Panc1 (cell line): ENCODE measurements at regions not wholly inside any gene's neighbourhood (a gene's known extent, or its start where the extent isn't known, plus 50 kb on each side); places are given as distances from the start of the nearest gene placed in this dataset.
A peak's percentile ranks its signal among the peaks of the same experiment; 100 is the strongest.

ENCODE experiments used
- ATAC-seq: fragments of 200-7000 bp; cut with Tn5 transposase; 2 replicates; pipeline ENCODE4 v1.9.1; 2020; ENCODE audit warnings: mild to moderate bottlenecking, moderate library complexity
- BruUV-seq: library from RNA; stranded (reverse); fragments of 400-500 nt; replicated peaks from 2 replicates; lab custom pipeline; 2021; lab: Mats Ljungman, UMichigan
- CTCF ChIA-PET: fragments of 300-600 bp; sonication (Branson Sonifier 250); formaldehyde crosslinking; loops from one replicate; lab custom pipeline; 2022; ENCODE audit warnings: antibody characterized with exemption; lab: Charles Lee
- POLR2A ChIA-PET: fragments of 300-600 bp; sonication (Branson Sonifier 250); formaldehyde crosslinking; loops from one replicate; lab custom pipeline; 2022; ENCODE audit warnings: antibody characterized with exemption; lab: Charles Lee
- DNase-seq: peaks from one replicate; pipeline ENCODE4 v3.0.0-alpha.2; 2010; ENCODE audit warnings: low read depth, low spot score
- H3K27ac ChIP-seq: 2 replicates; pipeline ENCODE4 v1.5.1; 2011; ENCODE audit warnings: mild to moderate bottlenecking, low read length, inconsistent platforms
- H3K27me3 ChIP-seq: fragments of 200-500 bp; sonication (Bioruptor generic); 2 replicates; pipeline ENCODE4 v1.6.0; 2014; ENCODE audit warnings: low read length, inconsistent platforms; ENCODE audit not compliant: control insufficient read depth, insufficient read depth
- H3K36me3 ChIP-seq: fragments of 200-500 bp; sonication (Bioruptor generic); 2 replicates; pipeline ENCODE4 v1.5.1; 2014; ENCODE audit warnings: inconsistent platforms, mild to moderate bottlenecking, low read length, moderate library complexity; ENCODE audit not compliant: control insufficient read depth, insufficient read depth
- H3K4me1 ChIP-seq: 2 replicates; pipeline ENCODE4 v1.5.1; 2011; ENCODE audit warnings: inconsistent platforms, mild to moderate bottlenecking, low read length, moderate library complexity; ENCODE audit not compliant: control insufficient read depth, insufficient read depth
- H3K4me3 ChIP-seq, 2 experiments: 2 replicates each; pipeline ENCODE4 v1.5.1; 2011 to 2012; ENCODE audit warnings: low read depth in 2 of 2, low read length in 2 of 2, mild to moderate bottlenecking in 2 of 2, inconsistent platforms in 1 of 2, moderate library complexity in 1 of 2
- H3K9me3 ChIP-seq: fragments of 200-500 bp; sonication (Bioruptor generic); 2 replicates; pipeline ENCODE4 v1.5.1; 2014; ENCODE audit warnings: low read depth, mild to moderate bottlenecking, inconsistent platforms, low read length, moderate library complexity; ENCODE audit not compliant: control insufficient read depth, insufficient read depth
- POLR2AphosphoS5 ChIP-seq: IDR thresholded peaks from 2 replicates; pipeline ENCODE4 v1.6.1; 2012; ENCODE audit warnings: mild to moderate bottlenecking, low read depth, low read length, moderate library complexity
- TCF7L2 ChIP-seq: IDR thresholded peaks from 2 replicates; pipeline ENCODE4 v1.6.1; 2011; ENCODE audit warnings: mild to moderate bottlenecking, low read depth, low read length, inconsistent platforms
- in situ Hi-C: cut with HindIII; loops from 2 replicates; pipeline ENCODE4 v1.10.0; 2016; ENCODE audit warnings: low sequenced_read_pairs, low pct_unique_long_range_greater_than_20kb
- intact Hi-C: fragments of 100-400 bp; cut with micrococcal nuclease; formaldehyde crosslinking; loops from one replicate; pipeline ENCODE4 v1.10.0; 2022; ENCODE audit not compliant: unreplicated experiment
- TF ChIP-seq, protein P1 (sequence below): fragments of 450-650 bp; IDR thresholded peaks from 2 replicates; pipeline ENCODE4 v1.5.1; 2017; ENCODE audit warnings: mild to moderate bottlenecking
- TF ChIP-seq, protein P2 (sequence below), 2 experiments: IDR thresholded peaks; 2 replicates each; pipeline ENCODE4 v1.6.1; 2011 to 2012; ENCODE audit warnings: low read depth in 2 of 2, control low read depth in 1 of 2, low read length in 1 of 2, mild to moderate bottlenecking in 1 of 2, moderate library complexity in 1 of 2; ENCODE audit not compliant: insufficient read depth in 1 of 2

DNA sequence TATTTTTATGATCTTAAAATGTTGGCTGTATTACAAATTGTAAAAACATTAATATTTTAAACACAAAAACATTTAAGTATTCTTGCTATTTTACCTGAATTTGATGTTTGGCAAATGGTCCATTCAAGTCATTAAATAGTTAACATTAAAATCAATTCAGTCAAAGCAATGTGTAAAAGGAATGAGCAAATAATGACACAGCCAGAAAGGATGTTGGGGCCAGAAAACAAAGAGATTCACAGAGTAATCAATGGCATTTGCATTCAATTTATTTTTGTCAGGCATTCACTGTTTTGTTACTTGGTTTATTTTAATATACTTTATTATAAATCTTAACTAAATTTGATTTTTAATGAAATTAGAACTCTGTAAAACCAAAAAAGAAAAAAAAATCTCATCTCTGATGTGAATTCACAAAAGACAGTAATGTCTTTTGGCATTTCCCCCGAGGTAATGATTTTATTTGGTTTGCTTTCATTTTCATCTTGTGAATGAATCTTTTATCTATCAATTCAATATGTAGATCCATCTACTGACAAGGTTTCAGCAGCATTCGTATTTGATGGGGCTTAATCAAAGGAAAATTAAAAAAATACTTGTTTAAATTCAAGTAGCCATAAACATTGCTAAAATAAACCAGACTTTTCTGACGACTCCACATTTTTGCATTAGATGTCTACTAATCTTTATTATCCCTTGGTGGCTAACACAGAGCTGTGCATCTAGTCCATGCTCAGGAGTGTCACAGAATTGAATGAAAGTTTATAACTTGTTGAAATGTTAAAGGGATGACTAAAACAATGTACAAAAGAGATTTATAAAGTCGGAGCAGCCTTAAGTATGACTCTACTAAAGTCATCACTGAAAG, 866.7 kb upstream of the GJE1 start:
- no peaks in the 10 kb centered on the region for H3K27me3 ChIP-seq
- in situ Hi-C loops (no loop called here), intact Hi-C loops (no loop called here)
- no peaks in the 10 kb centered on the region for H3K9me3 ChIP-seq
- H3K36me3 ChIP-seq = no peaks in the 10 kb centered on the region
- peak overlapping the region; percentile 24 to 38 for H3K4me3 ChIP-seq
- ChIA-PET CTCF (no interaction called here), POLR2A (no interaction called here)
- DNase-seq (no peak), ATAC-seq (no peak)
- TF ChIP-seq TCF7L2 = no peak
- TF ChIP-seq, protein P1, sequence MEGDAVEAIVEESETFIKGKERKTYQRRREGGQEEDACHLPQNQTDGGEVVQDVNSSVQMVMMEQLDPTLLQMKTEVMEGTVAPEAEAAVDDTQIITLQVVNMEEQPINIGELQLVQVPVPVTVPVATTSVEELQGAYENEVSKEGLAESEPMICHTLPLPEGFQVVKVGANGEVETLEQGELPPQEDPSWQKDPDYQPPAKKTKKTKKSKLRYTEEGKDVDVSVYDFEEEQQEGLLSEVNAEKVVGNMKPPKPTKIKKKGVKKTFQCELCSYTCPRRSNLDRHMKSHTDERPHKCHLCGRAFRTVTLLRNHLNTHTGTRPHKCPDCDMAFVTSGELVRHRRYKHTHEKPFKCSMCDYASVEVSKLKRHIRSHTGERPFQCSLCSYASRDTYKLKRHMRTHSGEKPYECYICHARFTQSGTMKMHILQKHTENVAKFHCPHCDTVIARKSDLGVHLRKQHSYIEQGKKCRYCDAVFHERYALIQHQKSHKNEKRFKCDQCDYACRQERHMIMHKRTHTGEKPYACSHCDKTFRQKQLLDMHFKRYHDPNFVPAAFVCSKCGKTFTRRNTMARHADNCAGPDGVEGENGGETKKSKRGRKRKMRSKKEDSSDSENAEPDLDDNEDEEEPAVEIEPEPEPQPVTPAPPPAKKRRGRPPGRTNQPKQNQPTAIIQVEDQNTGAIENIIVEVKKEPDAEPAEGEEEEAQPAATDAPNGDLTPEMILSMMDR = no peak
- no TSS peak for BruUV-seq
- H3K4me1 ChIP-seq = peaks cover 10% of the 10 kb centered on the region; the same call in 1 of the 2 replicates
- peak overlapping the region; percentile 70 for H3K27ac ChIP-seq

DNA sequence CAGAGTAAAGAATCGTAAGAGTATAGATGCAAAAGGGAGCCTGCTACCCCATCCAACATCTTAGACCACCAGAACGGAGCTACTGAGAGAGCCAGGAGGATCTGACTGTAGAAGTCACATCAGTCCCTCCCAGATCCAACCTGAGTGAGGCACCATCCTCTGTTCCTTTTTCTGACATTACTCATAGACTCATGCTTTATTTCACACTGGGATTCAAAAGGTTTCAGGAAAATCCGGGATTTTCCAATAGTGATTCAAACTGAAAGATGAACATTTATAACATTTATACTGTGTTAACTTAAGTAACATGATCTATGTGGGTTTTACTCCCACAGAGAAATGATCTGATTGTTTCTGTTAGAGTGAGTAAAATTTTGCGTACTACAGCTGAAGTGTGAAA, 868.6 kb upstream of the GJE1 start:
- H3K4me3 ChIP-seq = no peak overlapping the region
- no peak for ATAC-seq
- intact Hi-C loops (no loop called here), in situ Hi-C loops (no loop called here)
- TF ChIP-seq, protein P1 = 0 out of 2 replicates have a peak, but pooled peaks have one; percentile 3
- no peak for TF ChIP-seq POLR2AphosphoS5
- TF ChIP-seq, protein P2, sequence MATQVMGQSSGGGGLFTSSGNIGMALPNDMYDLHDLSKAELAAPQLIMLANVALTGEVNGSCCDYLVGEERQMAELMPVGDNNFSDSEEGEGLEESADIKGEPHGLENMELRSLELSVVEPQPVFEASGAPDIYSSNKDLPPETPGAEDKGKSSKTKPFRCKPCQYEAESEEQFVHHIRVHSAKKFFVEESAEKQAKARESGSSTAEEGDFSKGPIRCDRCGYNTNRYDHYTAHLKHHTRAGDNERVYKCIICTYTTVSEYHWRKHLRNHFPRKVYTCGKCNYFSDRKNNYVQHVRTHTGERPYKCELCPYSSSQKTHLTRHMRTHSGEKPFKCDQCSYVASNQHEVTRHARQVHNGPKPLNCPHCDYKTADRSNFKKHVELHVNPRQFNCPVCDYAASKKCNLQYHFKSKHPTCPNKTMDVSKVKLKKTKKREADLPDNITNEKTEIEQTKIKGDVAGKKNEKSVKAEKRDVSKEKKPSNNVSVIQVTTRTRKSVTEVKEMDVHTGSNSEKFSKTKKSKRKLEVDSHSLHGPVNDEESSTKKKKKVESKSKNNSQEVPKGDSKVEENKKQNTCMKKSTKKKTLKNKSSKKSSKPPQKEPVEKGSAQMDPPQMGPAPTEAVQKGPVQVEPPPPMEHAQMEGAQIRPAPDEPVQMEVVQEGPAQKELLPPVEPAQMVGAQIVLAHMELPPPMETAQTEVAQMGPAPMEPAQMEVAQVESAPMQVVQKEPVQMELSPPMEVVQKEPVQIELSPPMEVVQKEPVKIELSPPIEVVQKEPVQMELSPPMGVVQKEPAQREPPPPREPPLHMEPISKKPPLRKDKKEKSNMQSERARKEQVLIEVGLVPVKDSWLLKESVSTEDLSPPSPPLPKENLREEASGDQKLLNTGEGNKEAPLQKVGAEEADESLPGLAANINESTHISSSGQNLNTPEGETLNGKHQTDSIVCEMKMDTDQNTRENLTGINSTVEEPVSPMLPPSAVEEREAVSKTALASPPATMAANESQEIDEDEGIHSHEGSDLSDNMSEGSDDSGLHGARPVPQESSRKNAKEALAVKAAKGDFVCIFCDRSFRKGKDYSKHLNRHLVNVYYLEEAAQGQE (IDR thresholded peaks at IDR 0.05; ENCODE audit: insufficient read depth in 1 of 2, low read depth in 2 of 2, low read length in 1 of 2) = no peak
- no peaks in the 10 kb centered on the region for H3K9me3 ChIP-seq
- peaks cover 10% of the 10 kb centered on the region; the same call in 1 of the 2 replicates for H3K4me1 ChIP-seq
- BruUV-seq = no TSS peak
- DNase-seq = no peak
- POLR2A ChIA-PET = interaction anchor here (0.6 kb wide), 1 partner anchor 9 kb away, joined by 4 read pairs; no protein-coding TSS in a partner anchor
- no peaks in the 10 kb centered on the region for H3K36me3 ChIP-seq
- H3K27me3 ChIP-seq = no peaks in the 10 kb centered on the region
- CTCF ChIA-PET = no interaction called here
- peak overlapping the region; percentile 61; the same call in 1 of the 2 replicates for H3K27ac ChIP-seq
